ENCODE measurements at regions not wholly inside any gene's neighbourhood (a gene's known extent, or its start where the extent isn't known, plus 50 kb on each side); places are given as distances from the start of the nearest gene placed in this dataset.
"Not testable (repeated sequence)": the region's sequence is repeated elsewhere in the genome, so short reads cannot be mapped to it uniquely, and the experiment has no call there.

DNA sequence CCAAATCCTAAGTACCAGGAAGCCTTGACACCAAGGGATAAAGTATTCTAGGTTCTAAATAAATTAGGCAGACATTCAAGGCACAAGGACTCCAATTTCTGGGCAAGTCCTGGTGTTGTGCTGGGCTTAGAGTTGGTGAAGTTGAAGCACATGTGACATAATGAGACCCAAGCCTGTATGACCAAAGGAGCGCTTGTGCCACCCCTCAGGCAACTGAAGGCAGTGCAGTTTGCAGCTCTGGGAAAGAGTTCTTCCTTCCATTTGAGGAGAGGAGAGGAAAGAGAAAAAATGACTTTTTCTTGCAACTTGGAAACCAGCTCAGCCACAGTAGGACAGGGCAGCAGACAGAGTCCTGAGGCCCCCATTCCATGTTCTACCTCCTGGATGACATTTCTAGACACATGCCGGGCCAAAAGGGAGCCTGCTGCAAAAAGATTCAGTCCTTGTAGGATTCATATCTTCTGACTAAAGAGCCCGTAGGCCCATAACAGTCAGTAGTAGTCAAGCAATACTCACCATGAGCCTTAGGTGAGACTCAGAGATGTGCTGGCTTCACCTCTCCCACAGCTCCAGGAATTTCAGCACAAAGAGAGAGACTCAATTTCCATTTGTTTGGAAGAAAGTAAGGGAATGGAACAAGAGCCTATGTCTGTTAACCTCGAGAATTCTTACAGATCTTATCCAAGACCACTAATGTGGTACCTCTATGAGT, 588.8 kb upstream of the BCHE start:
- no peak for ATAC-seq (ENCODE audit: insufficient number of reproducible peaks, low FRiP score, low read depth)
- no peak for DNase-seq (ENCODE audit: low spot score)

DNA sequence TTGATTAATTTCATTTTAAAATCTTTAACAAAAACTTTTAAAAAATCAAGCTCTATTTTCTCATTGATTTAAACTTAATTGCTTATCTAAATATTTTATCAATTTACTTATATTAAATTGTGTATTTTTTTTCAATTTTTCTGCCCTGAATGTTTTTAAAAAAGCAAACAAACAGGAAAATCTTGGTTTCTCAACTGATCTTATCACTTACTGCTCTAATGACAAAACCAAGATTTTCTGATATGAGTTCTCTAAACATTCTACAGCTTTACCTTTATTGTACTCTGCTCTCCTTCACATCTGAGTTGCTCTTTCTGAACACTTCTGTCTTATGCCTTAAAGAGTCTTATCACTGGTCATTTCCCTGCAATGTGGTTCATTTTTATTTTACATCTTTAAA, 587.8 kb upstream of the BCHE start:
- TF ChIP-seq, protein P1, sequence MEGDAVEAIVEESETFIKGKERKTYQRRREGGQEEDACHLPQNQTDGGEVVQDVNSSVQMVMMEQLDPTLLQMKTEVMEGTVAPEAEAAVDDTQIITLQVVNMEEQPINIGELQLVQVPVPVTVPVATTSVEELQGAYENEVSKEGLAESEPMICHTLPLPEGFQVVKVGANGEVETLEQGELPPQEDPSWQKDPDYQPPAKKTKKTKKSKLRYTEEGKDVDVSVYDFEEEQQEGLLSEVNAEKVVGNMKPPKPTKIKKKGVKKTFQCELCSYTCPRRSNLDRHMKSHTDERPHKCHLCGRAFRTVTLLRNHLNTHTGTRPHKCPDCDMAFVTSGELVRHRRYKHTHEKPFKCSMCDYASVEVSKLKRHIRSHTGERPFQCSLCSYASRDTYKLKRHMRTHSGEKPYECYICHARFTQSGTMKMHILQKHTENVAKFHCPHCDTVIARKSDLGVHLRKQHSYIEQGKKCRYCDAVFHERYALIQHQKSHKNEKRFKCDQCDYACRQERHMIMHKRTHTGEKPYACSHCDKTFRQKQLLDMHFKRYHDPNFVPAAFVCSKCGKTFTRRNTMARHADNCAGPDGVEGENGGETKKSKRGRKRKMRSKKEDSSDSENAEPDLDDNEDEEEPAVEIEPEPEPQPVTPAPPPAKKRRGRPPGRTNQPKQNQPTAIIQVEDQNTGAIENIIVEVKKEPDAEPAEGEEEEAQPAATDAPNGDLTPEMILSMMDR (IDR thresholded peaks at IDR 0.05): no peak
- H3K4me3 ChIP-seq: no peak overlapping the region
- no peaks in the 10 kb centered on the region for H3K27me3 ChIP-seq (replicated peaks; ENCODE audit: insufficient read depth)
- H3K9me3 ChIP-seq: no peaks in the 10 kb centered on the region
- DNase-seq (ENCODE audit: low spot score) (no peak), ATAC-seq (ENCODE audit: insufficient number of reproducible peaks, low FRiP score, low read depth) (no peak)
- no peak overlapping the region for H3K27ac ChIP-seq
- H3K36me3 ChIP-seq: no peaks in the 10 kb centered on the region
- no peaks in the 10 kb centered on the region for H3K4me1 ChIP-seq (ENCODE audit: control insufficient read depth in 1 of 2, low read depth in 2 of 2)

More for the DNA sequence above, 588.8 kb upstream of the BCHE start:
- no peak overlapping the region for H3K4me3 ChIP-seq
- H3K27me3 ChIP-seq (replicated peaks; ENCODE audit: insufficient read depth): no peaks in the 10 kb centered on the region
- no peaks in the 10 kb centered on the region for H3K9me3 ChIP-seq
- TF ChIP-seq, protein P1 (IDR thresholded peaks at IDR 0.05): no peak
- no peaks in the 10 kb centered on the region for H3K4me1 ChIP-seq (ENCODE audit: control insufficient read depth in 1 of 2, low read depth in 2 of 2)
- H3K36me3 ChIP-seq: no peaks in the 10 kb centered on the region
- H3K27ac ChIP-seq: no peak overlapping the region

DNA sequence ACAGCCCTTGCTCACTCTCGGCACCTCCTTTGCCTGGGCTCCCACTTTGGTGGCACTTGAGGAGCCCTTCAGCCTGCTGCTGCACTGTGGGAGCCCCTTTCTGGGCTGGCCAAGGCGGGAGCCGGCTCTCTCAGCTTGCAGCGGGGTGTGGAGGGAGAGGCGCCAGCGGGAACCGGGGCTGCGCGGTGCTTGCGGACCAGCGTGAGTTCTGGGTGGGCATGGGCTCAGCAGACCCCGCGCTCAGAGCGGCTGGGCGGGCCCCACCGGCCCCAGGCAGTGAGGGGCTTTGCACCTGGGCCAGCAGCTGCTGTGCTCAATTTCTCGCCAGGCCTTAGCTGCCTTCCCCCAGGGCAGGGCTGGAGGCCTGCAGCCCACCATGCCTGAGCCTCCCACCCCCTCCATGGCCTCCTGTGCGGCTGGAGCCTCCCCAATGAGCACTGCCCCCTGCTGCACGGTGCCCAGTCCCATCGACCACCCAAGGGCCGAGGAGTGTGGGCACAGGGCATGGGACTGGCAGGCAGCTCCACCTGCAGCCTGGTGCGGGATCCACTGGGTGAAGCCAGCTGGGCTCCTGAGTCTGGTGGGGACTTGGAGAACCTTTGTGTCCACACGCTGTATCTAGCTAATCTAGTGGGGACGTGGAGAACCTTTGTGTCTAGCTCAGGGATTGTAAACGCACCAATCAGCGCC, 586.7 kb upstream of the BCHE start:
- not testable (repeated sequence) for H3K27ac ChIP-seq; H3K9me3 ChIP-seq; ATAC-seq (ENCODE audit: insufficient number of reproducible peaks, low FRiP score, low read depth); DNase-seq (ENCODE audit: low spot score); H3K4me3 ChIP-seq; H3K36me3 ChIP-seq; H3K27me3 ChIP-seq (replicated peaks; ENCODE audit: insufficient read depth); H3K4me1 ChIP-seq (ENCODE audit: control insufficient read depth in 1 of 2, low read depth in 2 of 2)

DNA sequence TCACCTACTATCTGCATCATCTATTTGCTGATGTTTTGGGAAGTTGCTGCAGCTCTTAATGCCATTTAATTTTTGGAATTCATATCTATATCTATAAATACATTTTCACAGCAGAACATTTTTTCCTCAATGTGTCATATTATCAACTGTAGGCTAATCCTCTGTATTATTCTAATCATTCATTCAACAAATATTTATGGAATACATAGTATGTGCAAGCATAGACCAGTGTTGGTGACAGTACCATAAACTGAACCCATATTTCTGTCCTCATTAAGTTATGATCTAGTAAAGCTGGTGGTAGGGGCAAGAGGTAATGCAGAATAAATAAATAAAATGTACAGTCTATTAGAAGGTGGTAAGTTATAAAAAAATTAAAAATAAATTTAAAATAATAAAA, 585.3 kb upstream of the BCHE start:
- H3K9me3 ChIP-seq: no peaks in the 10 kb centered on the region
- ATAC-seq (ENCODE audit: insufficient number of reproducible peaks, low FRiP score, low read depth): no peak
- H3K27me3 ChIP-seq (replicated peaks; ENCODE audit: insufficient read depth): no peaks in the 10 kb centered on the region
- no peak overlapping the region for H3K4me3 ChIP-seq
- H3K27ac ChIP-seq: no peak overlapping the region
- DNase-seq (ENCODE audit: low spot score): no peak
- H3K4me1 ChIP-seq (ENCODE audit: control insufficient read depth in 1 of 2, low read depth in 2 of 2): no peaks in the 10 kb centered on the region
- no peaks in the 10 kb centered on the region for H3K36me3 ChIP-seq
- TF ChIP-seq, protein P1 (IDR thresholded peaks at IDR 0.05): no peak

DNA sequence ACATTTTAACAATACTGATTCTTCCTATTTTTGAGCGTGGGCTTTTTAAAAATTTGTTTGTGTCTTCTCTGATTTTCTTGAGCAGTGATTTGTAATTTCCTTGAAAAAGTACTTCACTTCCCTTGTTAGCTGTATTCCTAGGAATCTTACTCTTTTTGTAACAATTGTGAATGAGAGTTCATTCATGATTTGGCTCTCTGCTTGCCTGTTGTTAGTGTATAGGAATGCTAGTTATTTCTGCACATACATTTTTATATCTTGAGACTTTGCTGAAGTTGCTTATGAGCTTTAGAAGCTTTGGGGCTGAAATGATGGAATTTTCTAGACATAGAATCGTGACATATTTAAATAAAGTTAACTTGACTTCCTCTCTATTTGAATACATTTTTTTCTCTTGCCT, 582.8 kb upstream of the BCHE start:
- Histone ChIP-seq H3K27me3 (replicated peaks; ENCODE audit: insufficient read depth) (no peaks in the 10 kb centered on the region), H3K27ac (no peak overlapping the region), H3K36me3 (no peaks in the 10 kb centered on the region), H3K4me3 (no peak overlapping the region), H3K4me1 (ENCODE audit: control insufficient read depth in 1 of 2, low read depth in 2 of 2) (no peaks in the 10 kb centered on the region), H3K9me3 (no peaks in the 10 kb centered on the region)
- ATAC-seq (ENCODE audit: insufficient number of reproducible peaks, low FRiP score, low read depth): no peak
- TF ChIP-seq, protein P1 (IDR thresholded peaks at IDR 0.05): no peak
- DNase-seq (ENCODE audit: low spot score): no peak
